Smooth muscle cell (in vitro differentiated cells): ENCODE measurements at regions not wholly inside any gene's neighbourhood (a gene's known extent, or its start where the extent isn't known, plus 50 kb on each side); places are given as distances from the start of the nearest gene placed in this dataset.

Experiments
- DNase-seq: peaks from one replicate; lab custom pipeline; 2025; ENCODE audit not compliant: unreplicated experiment; lab: John Stamatoyannopoulos, UW
- H2AFZ ChIP-seq: fragments of 200-600 bp; sonication (generic); 2 replicates; pipeline ENCODE4 v1.6.0; 2016; ENCODE audit warnings: antibody characterized with exemption, low read depth, mild to moderate bottlenecking
- H3F3A ChIP-seq: fragments of 200-600 bp; sonication (generic); 2 replicates; pipeline ENCODE4 v1.6.0; 2017; ENCODE audit warnings: antibody characterized with exemption, low read depth
- H3K27ac ChIP-seq: fragments of 200-600 bp; sonication (generic); 2 replicates; pipeline ENCODE4 v1.5.1; 2016; ENCODE audit warnings: low read depth, mild to moderate bottlenecking
- H3K27me3 ChIP-seq: fragments of 200-600 bp; sonication (generic); 2 replicates; pipeline ENCODE4 v1.6.1; 2016; ENCODE audit warnings: low read depth, mild to moderate bottlenecking
- H3K36me3 ChIP-seq: fragments of 200-600 bp; sonication (generic); 2 replicates; pipeline ENCODE4 v1.5.1; 2016; ENCODE audit warnings: low read depth
- H3K4me1 ChIP-seq: fragments of 200-600 bp; sonication (generic); 2 replicates; pipeline ENCODE4 v1.5.1; 2016; ENCODE audit warnings: low read depth
- H3K4me2 ChIP-seq: fragments of 200-600 bp; sonication (generic); 2 replicates; pipeline ENCODE4 v1.6.0; 2016; ENCODE audit warnings: mild to moderate bottlenecking
- H3K4me3 ChIP-seq: fragments of 200-600 bp; sonication (generic); 2 replicates; pipeline ENCODE4 v1.5.1; 2016; ENCODE audit warnings: mild to moderate bottlenecking
- H3K79me2 ChIP-seq: fragments of 200-600 bp; sonication (generic); 2 replicates; pipeline ENCODE4 v1.6.0; 2016; ENCODE audit warnings: low read depth, mild to moderate bottlenecking
- H3K9ac ChIP-seq: fragments of 200-600 bp; sonication (generic); 2 replicates; pipeline ENCODE4 v1.6.0; 2016; ENCODE audit warnings: low read depth
- H3K9me3 ChIP-seq: fragments of 200-600 bp; sonication (generic); replicated peaks from 2 replicates; pipeline ENCODE4 v1.5.1; 2016; ENCODE audit warnings: low read depth
- H4K20me1 ChIP-seq: fragments of 200-600 bp; sonication (generic); 2 replicates; pipeline ENCODE4 v1.6.0; 2016; ENCODE audit warnings: low read depth
- WGBS: methylation state at CpG from one replicate; pipeline ENCODE4 v1.1.7; 2016; ENCODE audit warnings: low lambda C conversion rate; 5-methylcytosine and 5-hydroxymethylcytosine counted together
- TF ChIP-seq, protein P1 (sequence below): fragments of 200-600 bp; sonication (generic); IDR thresholded peaks from 2 replicates; pipeline ENCODE4 v1.5.1; 2017; ENCODE audit warnings: borderline replicate concordance, mild to moderate bottlenecking, antibody characterized with exemption; ENCODE audit not compliant: insufficient read depth, poor library complexity, severe bottlenecking

GRCh38 chr3:106268696-106269095 lies 399.9 kb upstream of the CBLB start:
- Histone ChIP-seq H3K4me2 (no peak overlapping the region), H3K79me2 (no peaks in the 10 kb centered on the region), H3K36me3 (no peaks in the 10 kb centered on the region), H3K4me3 (no peak overlapping the region), H3K9ac (no peak overlapping the region), H3K27ac (no peak overlapping the region), H3F3A (no peaks in the 10 kb centered on the region), H3K4me1 (no peaks in the 10 kb centered on the region), H3K27me3 (no peaks in the 10 kb centered on the region), H2AFZ (no peak overlapping the region), H4K20me1 (no peaks in the 10 kb centered on the region), H3K9me3 (no peaks in the 10 kb centered on the region)
- DNase-seq: no peak
- TF ChIP-seq, protein P1, sequence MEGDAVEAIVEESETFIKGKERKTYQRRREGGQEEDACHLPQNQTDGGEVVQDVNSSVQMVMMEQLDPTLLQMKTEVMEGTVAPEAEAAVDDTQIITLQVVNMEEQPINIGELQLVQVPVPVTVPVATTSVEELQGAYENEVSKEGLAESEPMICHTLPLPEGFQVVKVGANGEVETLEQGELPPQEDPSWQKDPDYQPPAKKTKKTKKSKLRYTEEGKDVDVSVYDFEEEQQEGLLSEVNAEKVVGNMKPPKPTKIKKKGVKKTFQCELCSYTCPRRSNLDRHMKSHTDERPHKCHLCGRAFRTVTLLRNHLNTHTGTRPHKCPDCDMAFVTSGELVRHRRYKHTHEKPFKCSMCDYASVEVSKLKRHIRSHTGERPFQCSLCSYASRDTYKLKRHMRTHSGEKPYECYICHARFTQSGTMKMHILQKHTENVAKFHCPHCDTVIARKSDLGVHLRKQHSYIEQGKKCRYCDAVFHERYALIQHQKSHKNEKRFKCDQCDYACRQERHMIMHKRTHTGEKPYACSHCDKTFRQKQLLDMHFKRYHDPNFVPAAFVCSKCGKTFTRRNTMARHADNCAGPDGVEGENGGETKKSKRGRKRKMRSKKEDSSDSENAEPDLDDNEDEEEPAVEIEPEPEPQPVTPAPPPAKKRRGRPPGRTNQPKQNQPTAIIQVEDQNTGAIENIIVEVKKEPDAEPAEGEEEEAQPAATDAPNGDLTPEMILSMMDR: no peak
- 89% methylated on average over 4 of the region's 4 CpGs for WGBS

DNA sequence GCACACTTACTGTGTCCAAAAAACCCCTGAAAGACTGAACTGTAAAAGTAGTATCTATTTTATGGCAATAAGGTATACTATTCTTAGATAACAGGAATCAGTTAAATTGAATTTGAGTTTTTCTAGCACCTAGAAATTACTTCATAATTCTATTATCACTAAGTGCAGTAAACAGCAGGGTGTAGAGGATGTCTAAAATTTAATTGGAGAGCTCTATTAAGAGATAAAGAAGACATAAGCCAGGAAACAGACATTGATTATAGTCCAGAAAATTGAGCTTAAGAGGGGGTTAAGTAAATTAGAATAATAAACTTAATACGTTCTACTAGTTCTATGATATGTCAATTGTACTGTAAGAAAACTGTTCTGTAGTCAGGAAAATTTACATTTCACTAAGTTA lies 403.5 kb upstream of the CBLB start:
- Histone ChIP-seq H3K4me1 (no peaks in the 10 kb centered on the region), H3K27ac (no peak overlapping the region)
- TF ChIP-seq, protein P1: no peak

DNA sequence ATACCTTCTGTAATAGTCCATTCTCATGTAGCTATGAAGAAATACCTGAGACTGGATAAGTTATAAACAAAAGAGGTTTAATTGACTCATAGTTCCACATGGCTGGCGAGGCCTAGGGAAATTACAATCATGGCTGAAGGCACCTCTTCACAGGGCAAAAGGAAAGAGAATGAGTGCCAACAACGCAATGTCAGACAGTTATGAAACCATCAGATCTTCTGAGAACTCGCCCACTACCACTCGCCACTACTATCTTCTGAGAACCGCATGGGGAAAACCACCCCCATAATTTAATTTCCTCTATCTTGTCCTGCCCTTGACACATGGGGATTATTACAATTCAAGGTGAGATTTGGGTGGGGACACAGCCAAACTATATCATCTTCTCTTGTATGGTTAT lies 406.8 kb upstream of the CBLB start:
- Histone ChIP-seq H3K27me3 (no peaks in the 10 kb centered on the region), H4K20me1 (no peaks in the 10 kb centered on the region), H3F3A (no peaks in the 10 kb centered on the region), H3K9me3 (no peaks in the 10 kb centered on the region), H3K36me3 (no peaks in the 10 kb centered on the region), H3K4me2 (no peak overlapping the region), H3K4me3 (no peak overlapping the region), H3K4me1 (no peaks in the 10 kb centered on the region), H2AFZ (no peak overlapping the region), H3K9ac (no peak overlapping the region), H3K79me2 (no peaks in the 10 kb centered on the region), H3K27ac (no peak overlapping the region)
- TF ChIP-seq, protein P1: no peak
- no peak for DNase-seq
- WGBS: 59% methylated on average over 5 of the region's 5 CpGs

More for the DNA sequence above, 403.5 kb upstream of the CBLB start:
- Histone ChIP-seq H3K9ac (no peak overlapping the region), H3K27me3 (no peaks in the 10 kb centered on the region), H3K4me3 (no peak overlapping the region), H3K36me3 (no peaks in the 10 kb centered on the region), H3F3A (no peaks in the 10 kb centered on the region), H4K20me1 (no peaks in the 10 kb centered on the region), H2AFZ (no peak overlapping the region), H3K4me2 (no peak overlapping the region), H3K9me3 (no peaks in the 10 kb centered on the region), H3K79me2 (no peaks in the 10 kb centered on the region)
- DNase-seq: no peak
- WGBS: 86% methylated on average over 1 of the region's 1 CpG

DNA sequence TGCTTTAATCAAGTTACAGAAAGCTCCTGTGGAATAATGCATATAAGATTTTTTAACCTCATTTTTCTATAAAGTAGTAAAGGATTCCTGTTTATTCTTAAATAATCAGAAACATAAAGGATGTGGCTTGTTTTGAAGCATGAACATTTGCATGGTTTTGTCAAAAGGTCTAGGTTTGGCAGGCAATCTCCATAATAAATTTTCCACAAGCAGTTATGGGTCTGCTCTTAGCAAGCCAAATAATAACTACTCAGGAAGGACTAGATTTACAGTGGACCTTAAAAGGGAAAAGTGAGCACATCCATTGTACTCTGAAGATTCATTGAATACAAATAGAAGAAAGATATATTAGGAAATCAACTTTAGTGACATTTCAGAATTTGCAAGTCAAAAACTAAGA lies 407.3 kb upstream of the CBLB start:
- Histone ChIP-seq H4K20me1 (no peaks in the 10 kb centered on the region), H3K36me3 (no peaks in the 10 kb centered on the region), H2AFZ (no peak overlapping the region), H3K9me3 (no peaks in the 10 kb centered on the region), H3F3A (no peaks in the 10 kb centered on the region), H3K27me3 (no peaks in the 10 kb centered on the region), H3K4me1 (no peaks in the 10 kb centered on the region), H3K4me2 (no peak overlapping the region), H3K79me2 (no peaks in the 10 kb centered on the region), H3K9ac (no peak overlapping the region), H3K27ac (no peak overlapping the region), H3K4me3 (no peak overlapping the region)
- TF ChIP-seq, protein P1: no peak
- DNase-seq: no peak
